ENCODE measurements at regions not wholly inside any gene's neighbourhood (a gene's known extent, or its start where the extent isn't known, plus 50 kb on each side); places are given as distances from the start of the nearest gene placed in this dataset.

- intact Hi-C loops (cut with DNase I) = no loop called here
Measured at GRCh38 chr6:17202526-17202925, 78.6 kb upstream of the RBM24 start.

GRCh38 chr6:17204533-17204932 is 76.6 kb upstream of the RBM24 start:
- H3K4me3 ChIP-seq = no peak overlapping the region
- no peaks in the 10 kb centered on the region for H3K27me3 ChIP-seq
- DNase-seq (ENCODE audit: extremely low spot score in 2 of 2) = no peak
- H3K4me1 ChIP-seq = no peaks in the 10 kb centered on the region
- no peaks in the 10 kb centered on the region for H3K36me3 ChIP-seq
- H3K9me3 ChIP-seq = no peaks in the 10 kb centered on the region
- no peak overlapping the region for H3K27ac ChIP-seq
- TF ChIP-seq POLR2A (IDR thresholded peaks at IDR 0.05) = no peak
- intact Hi-C loops (cut with DNase I) = no loop called here

More at GRCh38 chr6:17202526-17202925, 78.6 kb upstream of the RBM24 start:
- H3K4me3 ChIP-seq = no peak overlapping the region
- no peak for DNase-seq (ENCODE audit: extremely low spot score in 2 of 2)
- no peaks in the 10 kb centered on the region for H3K9me3 ChIP-seq
- H3K27ac ChIP-seq = no peak overlapping the region
- H3K4me1 ChIP-seq = no peaks in the 10 kb centered on the region
- H3K36me3 ChIP-seq = no peaks in the 10 kb centered on the region
- TF ChIP-seq POLR2AphosphoS5 (IDR thresholded peaks at IDR 0.05; ENCODE audit: insufficient read depth in 1 of 2, low read depth in 1 of 2) (no peak), POLR2A (IDR thresholded peaks at IDR 0.05) (no peak), CTCF (IDR thresholded peaks at IDR 0.05) (no peak)
- H3K27me3 ChIP-seq = no peaks in the 10 kb centered on the region

GRCh38 chr6:17206566-17207072 is 74.5 kb upstream of the RBM24 start:
- no peaks in the 10 kb centered on the region for H3K27me3 ChIP-seq
- no peaks in the 10 kb centered on the region for H3K9me3 ChIP-seq
- intact Hi-C loops (cut with DNase I) = no loop called here
- H3K4me3 ChIP-seq = no peak overlapping the region
- DNase-seq (ENCODE audit: extremely low spot score in 2 of 2) = no peak
- H3K4me1 ChIP-seq = peaks cover under 1% of the 10 kb centered on the region
- H3K27ac ChIP-seq = no peak overlapping the region
- TF ChIP-seq POLR2A (IDR thresholded peaks at IDR 0.05) (no peak), POLR2AphosphoS5 (IDR thresholded peaks at IDR 0.05; ENCODE audit: insufficient read depth in 1 of 2, low read depth in 1 of 2) (no peak), CTCF (IDR thresholded peaks at IDR 0.05) (no peak)
- no peaks in the 10 kb centered on the region for H3K36me3 ChIP-seq

GRCh38 chr6:17207281-17207680 is 73.9 kb upstream of the RBM24 start:
- no peaks in the 10 kb centered on the region for H3K9me3 ChIP-seq
- intact Hi-C loops (cut with DNase I) = no loop called here
- no peaks in the 10 kb centered on the region for H3K27me3 ChIP-seq
- DNase-seq (ENCODE audit: extremely low spot score in 2 of 2) = no peak
- peaks cover 7% of the 10 kb centered on the region for H3K4me1 ChIP-seq
- H3K27ac ChIP-seq = no peak overlapping the region
- TF ChIP-seq POLR2AphosphoS5 (IDR thresholded peaks at IDR 0.05; ENCODE audit: insufficient read depth in 1 of 2, low read depth in 1 of 2) (no peak), POLR2A (IDR thresholded peaks at IDR 0.05) (no peak), CTCF (IDR thresholded peaks at IDR 0.05) (no peak)
- H3K4me3 ChIP-seq = no peak overlapping the region
- no peaks in the 10 kb centered on the region for H3K36me3 ChIP-seq

- Histone ChIP-seq H3K4me1 (peaks cover 20% of the 10 kb centered on the region), H3K9me3 (no peaks in the 10 kb centered on the region), H3K4me3 (no peak overlapping the region), H3K27me3 (no peaks in the 10 kb centered on the region), H3K27ac (no peak overlapping the region), H3K36me3 (no peaks in the 10 kb centered on the region)
- intact Hi-C loops (cut with DNase I) = no loop called here
- DNase-seq (ENCODE audit: extremely low spot score in 2 of 2) = peak in 1 of 2 donors; percentile 13
- TF ChIP-seq POLR2A (IDR thresholded peaks at IDR 0.05) (no peak), CTCF (IDR thresholded peaks at IDR 0.05) (no peak), POLR2AphosphoS5 (IDR thresholded peaks at IDR 0.05; ENCODE audit: insufficient read depth in 1 of 2, low read depth in 1 of 2) (no peak)
Measured at GRCh38 chr6:17210683-17211082, 70.5 kb upstream of the RBM24 start.

Data from vagina (tissue), 2 donors.